ENCODE measurements at regions not wholly inside any gene's neighbourhood (a gene's known extent, or its start where the extent isn't known, plus 50 kb on each side); places are given as distances from the start of the nearest gene placed in this dataset.
A peak's percentile ranks its signal among the peaks of the same experiment; 100 is the strongest.

DNA sequence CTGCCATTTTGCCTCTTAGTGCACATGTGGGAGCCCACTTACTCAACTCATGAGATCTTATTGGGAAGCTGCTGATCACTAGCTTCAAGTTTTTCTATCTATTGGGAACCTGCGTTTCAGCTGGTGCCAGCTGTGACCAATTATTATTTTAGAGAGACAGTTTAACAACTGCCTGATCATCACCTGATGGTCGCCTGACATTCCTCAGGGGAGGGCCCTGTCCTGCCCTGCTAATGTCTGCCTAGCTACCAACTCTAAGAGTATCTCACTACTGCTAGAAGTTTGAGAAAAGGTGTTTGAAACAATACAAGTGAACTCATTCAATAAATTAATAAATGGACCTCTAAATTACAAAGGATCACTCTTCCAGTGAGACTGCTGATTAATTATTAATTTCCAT is 95.5 kb downstream of the PCDH7 start:
- Histone ChIP-seq H2BK20ac (ENCODE audit: low read depth, low read length, poor library complexity, severe bottlenecking) (no peak overlapping the region), H3K4me1 (ENCODE audit: insufficient read depth, low read length) (peaks cover 4% of the 10 kb centered on the region; the same call in 1 of the 2 replicates), H3K9me3 (ENCODE audit: control insufficient read depth, low read depth, low read length) (no peaks in the 10 kb centered on the region), H3K27ac (ENCODE audit: insufficient read length, low read depth, low read length) (no peak overlapping the region), H2AK5ac (ENCODE audit: insufficient read length, low read length) (no peak overlapping the region), H4K20me1 (ENCODE audit: control insufficient read depth, insufficient read depth, insufficient read length) (no peaks in the 10 kb centered on the region), H3T11ph (ENCODE audit: low read length) (no peak overlapping the region), H2BK5ac (ENCODE audit: insufficient read length, low read length) (no peak overlapping the region), H2AFZ (ENCODE audit: low read length) (no peak overlapping the region), H3K4ac (ENCODE audit: low read depth, low read length) (no peak overlapping the region), H3K79me2 (ENCODE audit: insufficient read depth, low read length) (no peaks in the 10 kb centered on the region), H3K4me2 (ENCODE audit: insufficient read depth, insufficient read length, low read length) (no peak overlapping the region), H3K18ac (ENCODE audit: insufficient read length, low read depth, low read length) (no peak overlapping the region), H3K56ac (ENCODE audit: insufficient read length, low read depth, low read length) (no peak overlapping the region), H3K14ac (ENCODE audit: insufficient read depth, low read length) (no peak overlapping the region), H3K9ac (ENCODE audit: extremely low read depth, insufficient read length, low read length) (no peak overlapping the region), H3K23me2 (ENCODE audit: insufficient read length, low read depth, low read length, poor library complexity, severe bottlenecking) (no peaks in the 10 kb centered on the region), H2BK15ac (ENCODE audit: low read depth, low read length) (no peak overlapping the region), H4K8ac (replicated peaks; ENCODE audit: insufficient read length, low read depth, low read length) (no peak overlapping the region), H3K23ac (ENCODE audit: insufficient read length, low read depth, low read length) (no peak overlapping the region), H3K79me1 (ENCODE audit: insufficient read depth, low read depth, low read length, poor library complexity, severe bottlenecking) (no peaks in the 10 kb centered on the region), H3K27me3 (ENCODE audit: insufficient read depth, low read length) (no peaks in the 10 kb centered on the region), H2BK120ac (ENCODE audit: low read depth, low read length, poor library complexity, severe bottlenecking) (no peak overlapping the region), H2BK12ac (ENCODE audit: insufficient read length, low read depth, low read length) (no peak overlapping the region), H4K5ac (ENCODE audit: insufficient read length, low read depth, low read length) (no peak overlapping the region), H4K91ac (ENCODE audit: insufficient read length, low read depth, low read length) (no peak overlapping the region)
- WGBS (ENCODE audit: extremely low coverage, insufficient read length, low lambda C conversion rate), result no CpG with 5 or more reads among the region's 2 CpGs
- H3K27me3 Mint-ChIP-seq (ENCODE audit: low read depth), result no peaks in the 10 kb centered on the region
- peaks cover 0 to 2% (median 2%) of the 10 kb centered on the region in 3 experiments; a peak in 3 of 7 replicates for H3K36me3 Mint-ChIP-seq (ENCODE audit: insufficient read depth in 1 of 3, low read depth in 3 of 3)
- DNase-seq, result no peak
- no peak overlapping the region for H3K4me3 Mint-ChIP-seq
- H3K4me1 Mint-ChIP-seq, result peaks cover 29 to 35% of the 10 kb centered on the region in 2 experiments
- H3K27ac Mint-ChIP-seq, result 0 out of 7 replicates have a peak overlapping the region, but pooled peaks of 1 of the 3 experiments have one; percentile 62
- TF ChIP-seq, protein P1, sequence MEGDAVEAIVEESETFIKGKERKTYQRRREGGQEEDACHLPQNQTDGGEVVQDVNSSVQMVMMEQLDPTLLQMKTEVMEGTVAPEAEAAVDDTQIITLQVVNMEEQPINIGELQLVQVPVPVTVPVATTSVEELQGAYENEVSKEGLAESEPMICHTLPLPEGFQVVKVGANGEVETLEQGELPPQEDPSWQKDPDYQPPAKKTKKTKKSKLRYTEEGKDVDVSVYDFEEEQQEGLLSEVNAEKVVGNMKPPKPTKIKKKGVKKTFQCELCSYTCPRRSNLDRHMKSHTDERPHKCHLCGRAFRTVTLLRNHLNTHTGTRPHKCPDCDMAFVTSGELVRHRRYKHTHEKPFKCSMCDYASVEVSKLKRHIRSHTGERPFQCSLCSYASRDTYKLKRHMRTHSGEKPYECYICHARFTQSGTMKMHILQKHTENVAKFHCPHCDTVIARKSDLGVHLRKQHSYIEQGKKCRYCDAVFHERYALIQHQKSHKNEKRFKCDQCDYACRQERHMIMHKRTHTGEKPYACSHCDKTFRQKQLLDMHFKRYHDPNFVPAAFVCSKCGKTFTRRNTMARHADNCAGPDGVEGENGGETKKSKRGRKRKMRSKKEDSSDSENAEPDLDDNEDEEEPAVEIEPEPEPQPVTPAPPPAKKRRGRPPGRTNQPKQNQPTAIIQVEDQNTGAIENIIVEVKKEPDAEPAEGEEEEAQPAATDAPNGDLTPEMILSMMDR (conservative IDR thresholded peaks at IDR 0.05), result no peak
- H3K9me3 Mint-ChIP-seq, result peaks cover 0 to 3% of the 10 kb centered on the region in 2 experiments; a peak in 2 of 5 replicates

All from H9 (cell line).